Stomach smooth muscle (tissue), 2 donors: ENCODE measurements at regions not wholly inside any gene's neighbourhood (a gene's known extent, or its start where the extent isn't known, plus 50 kb on each side); places are given as distances from the start of the nearest gene placed in this dataset.
"Not testable (repeated sequence)": the region's sequence is repeated elsewhere in the genome, so short reads cannot be mapped to it uniquely, and the experiment has no call there.

Experiments
- H3K27ac ChIP-seq: one replicate; pipeline ENCODE4 v1.7.0; 2013; ENCODE audit warnings: mild to moderate bottlenecking, low read length, inconsistent platforms
- H3K27me3 ChIP-seq, 2 donors: one replicate each; pipeline ENCODE4 v1.7.0; 2013; ENCODE audit warnings: low read length in 2 of 2; ENCODE audit not compliant: insufficient read depth in 2 of 2, control insufficient read depth in 1 of 2
- H3K36me3 ChIP-seq, 2 donors: one replicate each; pipeline ENCODE4 v1.7.0; 2013; ENCODE audit warnings: low read length in 2 of 2; ENCODE audit not compliant: control insufficient read depth in 2 of 2, insufficient read depth in 2 of 2
- H3K4me1 ChIP-seq: one replicate; pipeline ENCODE4 v1.7.0; 2013; ENCODE audit warnings: low read length; ENCODE audit not compliant: control insufficient read depth, insufficient read depth
- H3K4me3 ChIP-seq, 2 donors: one replicate each; pipeline ENCODE4 v1.7.0; 2013; ENCODE audit warnings: low read length in 2 of 2
- H3K9ac ChIP-seq, 2 donors: one replicate each; pipeline ENCODE4 v1.7.0; 2013; ENCODE audit warnings: low read length in 2 of 2, mild to moderate bottlenecking in 1 of 2
- H3K9me3 ChIP-seq, 2 donors: one replicate each; pipeline ENCODE4 v1.7.0; 2013; ENCODE audit warnings: low read length in 2 of 2; ENCODE audit not compliant: control insufficient read depth in 2 of 2
- donor health status: healthy.
- donor health status: Pancreatic carcinoma.

DNA sequence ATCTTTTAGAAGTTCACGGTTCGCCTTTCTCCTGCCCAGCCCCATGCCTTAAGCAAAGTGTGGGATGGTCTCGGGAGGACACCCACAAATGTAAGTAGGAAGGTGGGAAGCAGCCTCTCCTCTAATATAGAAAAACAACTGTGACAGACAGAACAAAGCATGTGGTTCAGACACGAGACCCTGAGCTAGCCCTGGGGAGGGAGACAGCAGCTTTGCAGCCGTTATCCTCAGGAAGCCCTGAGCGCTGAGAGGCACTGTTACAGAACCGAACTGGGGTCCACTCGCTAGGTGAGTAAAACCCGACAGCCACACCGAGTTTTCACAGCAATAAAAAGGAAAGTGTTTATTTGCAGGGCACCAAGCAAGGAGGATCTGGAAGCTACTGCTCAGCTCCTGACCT, 210.6 kb downstream of the UQCRFS1 start:
- H3K9me3 ChIP-seq: peaks cover 0 to 3% of the 10 kb centered on the region in 2 donors
- H3K4me1 ChIP-seq: peaks cover 3% of the 10 kb centered on the region
- no peak overlapping the region for H3K4me3 ChIP-seq
- H3K36me3 ChIP-seq: no peaks in the 10 kb centered on the region
- no peak overlapping the region for H3K9ac ChIP-seq
- no peak overlapping the region for H3K27ac ChIP-seq
- peaks cover 0 to 8% of the 10 kb centered on the region in 2 donors for H3K27me3 ChIP-seq

DNA sequence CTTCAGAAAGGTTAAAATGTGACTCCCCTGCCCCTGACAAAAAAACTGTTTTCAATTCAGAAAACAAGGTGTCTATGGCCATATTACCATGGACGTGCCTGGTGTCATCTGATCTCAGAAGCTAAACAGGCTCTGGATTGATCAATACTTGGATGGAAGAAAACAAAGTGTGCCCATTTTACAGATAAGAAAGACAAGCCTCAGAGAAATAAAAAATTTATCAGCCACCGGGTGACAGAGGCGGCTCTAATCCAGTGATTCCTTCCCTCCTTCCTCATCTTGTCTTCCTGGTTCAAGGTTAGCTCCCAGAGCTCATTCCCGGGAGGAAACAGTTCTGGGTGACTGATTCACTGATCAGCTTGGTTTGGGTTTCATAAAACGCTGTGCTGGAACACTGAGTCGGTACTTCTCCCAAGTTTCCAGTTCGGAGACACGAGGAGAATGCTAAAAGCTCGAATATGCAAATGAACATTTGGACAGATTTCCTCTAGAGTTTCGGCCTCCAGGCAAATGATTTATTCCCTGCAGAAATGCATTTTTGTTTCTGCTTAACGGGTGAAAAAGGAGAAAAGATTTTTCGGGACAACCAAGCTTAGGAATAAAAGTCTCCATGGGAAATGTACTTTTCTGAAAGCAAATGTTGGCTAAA, 211.2 kb downstream of the UQCRFS1 start:
- Histone ChIP-seq H3K36me3 (no peaks in the 10 kb centered on the region), H3K27me3 (peaks cover 0 to 8% of the 10 kb centered on the region in 2 donors), H3K27ac (no peak overlapping the region), H3K4me1 (peaks cover 3% of the 10 kb centered on the region), H3K9me3 (peaks cover 0 to 5% of the 10 kb centered on the region in 2 donors), H3K4me3 (no peak overlapping the region), H3K9ac (no peak overlapping the region)

DNA sequence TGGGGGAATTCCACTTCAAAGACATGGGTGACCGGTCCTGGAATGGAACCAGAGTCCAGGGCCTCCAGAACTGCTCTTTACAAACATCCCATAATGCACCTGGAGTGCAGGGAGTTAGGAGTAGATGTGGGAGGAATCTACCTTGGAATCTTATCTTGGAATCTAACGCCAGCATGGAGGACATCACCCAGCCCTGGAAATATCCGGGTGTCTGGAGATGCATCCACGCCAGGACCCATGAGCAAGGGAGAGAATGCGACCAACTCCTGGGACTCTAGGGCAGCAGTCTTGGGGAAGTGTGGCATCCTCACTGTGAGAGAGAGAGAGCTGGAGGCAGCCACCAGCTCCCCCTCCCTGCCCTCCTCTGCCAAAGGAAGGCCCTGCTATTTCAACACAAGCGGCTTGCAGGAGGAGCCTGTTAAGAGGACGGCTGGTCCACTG, 211.8 kb downstream of the UQCRFS1 start:
- H3K27me3 ChIP-seq: peaks cover 0 to 8% of the 10 kb centered on the region in 2 donors
- peaks cover 0 to 5% of the 10 kb centered on the region in 2 donors for H3K9me3 ChIP-seq
- no peak overlapping the region for H3K9ac ChIP-seq
- H3K36me3 ChIP-seq: no peaks in the 10 kb centered on the region
- H3K27ac ChIP-seq: no peak overlapping the region
- no peak overlapping the region for H3K4me3 ChIP-seq
- peaks cover 3% of the 10 kb centered on the region for H3K4me1 ChIP-seq

DNA sequence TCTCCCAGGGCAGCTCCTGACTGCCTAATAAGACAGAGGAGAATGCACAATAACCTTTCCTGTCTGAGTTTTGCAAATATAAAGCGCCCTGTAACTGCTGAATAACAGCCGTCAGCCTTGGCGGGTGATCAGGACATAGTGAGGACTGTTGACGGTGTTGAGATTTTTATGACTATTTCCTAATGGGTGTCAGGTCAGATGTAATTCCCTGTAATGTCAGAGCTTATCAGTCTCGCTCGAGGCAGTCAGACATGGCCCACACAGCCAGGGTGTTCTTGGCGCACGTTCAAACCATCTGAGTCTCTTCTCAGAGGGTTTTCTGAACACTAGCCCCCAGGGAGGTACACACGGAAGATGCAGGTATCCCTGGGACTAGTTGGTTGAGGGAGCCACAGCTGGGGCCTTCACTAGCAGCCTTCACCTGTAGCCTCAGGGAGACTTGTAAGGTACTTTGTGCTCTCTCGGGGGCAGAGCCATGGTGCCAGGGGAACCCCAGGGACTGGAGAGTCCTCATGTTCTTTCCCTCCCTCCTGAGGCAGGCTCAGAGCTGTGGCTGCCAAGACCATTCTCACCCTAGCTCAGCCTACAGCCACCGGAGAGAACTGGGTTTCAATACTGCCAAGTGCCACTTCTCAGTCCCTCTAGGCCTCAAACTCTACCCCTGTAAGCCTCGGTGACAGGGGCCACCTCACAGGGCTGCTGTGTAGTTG, 213.1 kb downstream of the UQCRFS1 start:
- H3K27ac ChIP-seq: no peak overlapping the region
- H3K36me3 ChIP-seq: no peaks in the 10 kb centered on the region
- peaks cover 0 to 8% of the 10 kb centered on the region in 2 donors for H3K27me3 ChIP-seq
- peaks cover 0 to 6% of the 10 kb centered on the region in 2 donors for H3K9me3 ChIP-seq
- peaks cover 3% of the 10 kb centered on the region for H3K4me1 ChIP-seq
- H3K4me3 ChIP-seq: no peak overlapping the region
- H3K9ac ChIP-seq: no peak overlapping the region

- H3K27me3 ChIP-seq: peaks cover 0 to 8% of the 10 kb centered on the region in 2 donors
- H3K36me3 ChIP-seq: no peaks in the 10 kb centered on the region
- peaks cover 8 to 12% of the 10 kb centered on the region in 2 donors for H3K9me3 ChIP-seq
- H3K4me3 ChIP-seq: no peak overlapping the region
- H3K27ac ChIP-seq: no peak overlapping the region
- H3K4me1 ChIP-seq: peaks cover 3% of the 10 kb centered on the region
- no peak overlapping the region for H3K9ac ChIP-seq
Measured at GRCh38 chr19:28998974-28999373, 214.0 kb downstream of the UQCRFS1 start.

DNA sequence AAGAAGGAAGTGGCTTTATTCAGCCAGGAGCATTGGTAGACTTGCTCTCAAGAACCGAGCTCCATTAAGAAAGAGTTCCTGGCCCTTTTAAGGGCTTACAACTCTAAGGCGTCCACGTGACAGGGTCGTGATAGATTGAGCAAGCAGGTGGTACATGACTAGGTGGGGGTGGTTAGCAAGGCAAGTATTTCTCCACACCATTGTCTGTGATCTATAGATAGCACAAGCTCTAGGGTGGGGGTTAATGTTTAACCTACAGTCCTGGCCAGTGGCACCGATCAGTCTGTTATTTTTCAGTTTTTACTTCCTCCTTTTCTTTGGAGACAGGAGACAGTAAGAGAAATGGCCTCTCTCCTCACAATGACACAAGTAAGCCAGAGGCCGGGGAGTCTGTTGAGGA, 215.1 kb downstream of the UQCRFS1 start:
- H3K9me3 ChIP-seq: peaks cover 8 to 12% of the 10 kb centered on the region in 2 donors
- H3K4me3 ChIP-seq, H3K27ac ChIP-seq, H3K9ac ChIP-seq, H3K4me1 ChIP-seq, H3K27me3 ChIP-seq, H3K36me3 ChIP-seq: not testable (repeated sequence)

- Histone ChIP-seq H3K9ac (no peak overlapping the region), H3K4me3 (no peak overlapping the region), H3K27me3 (peaks cover 0 to under 1% of the 10 kb centered on the region in 2 donors), H3K27ac (no peak overlapping the region), H3K9me3 (peaks cover 8 to 10% of the 10 kb centered on the region in 2 donors), H3K36me3 (no peaks in the 10 kb centered on the region), H3K4me1 (no peaks in the 10 kb centered on the region)
Measured at GRCh38 chr19:28990522-28990921, 222.4 kb downstream of the UQCRFS1 start.

GRCh38 chr19:28989739-28990138, 223.2 kb downstream of the UQCRFS1 start:
- Histone ChIP-seq H3K9me3 (peaks cover 8% of the 10 kb centered on the region in 2 donors), H3K9ac (no peak overlapping the region), H3K4me1 (no peaks in the 10 kb centered on the region), H3K36me3 (no peaks in the 10 kb centered on the region), H3K27ac (no peak overlapping the region), H3K4me3 (no peak overlapping the region), H3K27me3 (peaks cover 0 to 2% of the 10 kb centered on the region in 2 donors)

DNA sequence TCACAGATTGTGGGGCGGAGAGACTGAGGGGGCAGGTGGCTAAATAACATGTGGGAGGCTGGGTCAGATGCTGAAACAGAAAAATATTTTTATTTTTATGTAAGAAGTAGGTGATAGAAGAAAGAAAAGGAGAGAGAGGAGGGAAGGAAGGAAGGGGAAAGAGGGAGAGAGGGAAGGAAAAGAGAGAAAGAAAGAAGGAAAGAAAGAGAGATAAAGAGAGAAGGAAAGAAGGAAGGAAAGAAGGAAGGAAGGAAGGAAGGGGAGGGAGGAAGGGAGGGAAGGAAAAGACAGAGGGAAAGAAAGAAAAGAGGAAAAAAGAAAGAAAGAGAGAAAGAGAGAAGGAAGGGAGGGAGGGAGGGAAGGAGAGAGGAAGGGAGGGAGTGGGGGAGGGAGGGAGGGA, 224.9 kb downstream of the UQCRFS1 start:
- no peak overlapping the region for H3K27ac ChIP-seq
- H3K36me3 ChIP-seq: no peaks in the 10 kb centered on the region
- H3K9me3 ChIP-seq: peaks cover 0 to 3% of the 10 kb centered on the region in 2 donors
- no peak overlapping the region for H3K4me3 ChIP-seq
- H3K27me3 ChIP-seq: peaks cover 0 to 6% of the 10 kb centered on the region in 2 donors
- no peaks in the 10 kb centered on the region for H3K4me1 ChIP-seq
- H3K9ac ChIP-seq: no peak overlapping the region

GRCh38 chr19:28987177-28987576, 225.8 kb downstream of the UQCRFS1 start:
- no peak overlapping the region for H3K4me3 ChIP-seq
- H3K9ac ChIP-seq: no peak overlapping the region
- H3K27me3 ChIP-seq: peaks cover under 1 to 6% of the 10 kb centered on the region in 2 donors
- H3K4me1 ChIP-seq: no peaks in the 10 kb centered on the region
- H3K36me3 ChIP-seq: no peaks in the 10 kb centered on the region
- no peaks in the 10 kb centered on the region for H3K9me3 ChIP-seq
- no peak overlapping the region for H3K27ac ChIP-seq

GRCh38 chr19:28985201-28985600, 227.8 kb downstream of the UQCRFS1 start:
- H3K9me3 ChIP-seq: no peaks in the 10 kb centered on the region
- H3K4me3 ChIP-seq: no peak overlapping the region
- H3K9ac ChIP-seq: no peak overlapping the region
- no peak overlapping the region for H3K27ac ChIP-seq
- H3K36me3 ChIP-seq: no peaks in the 10 kb centered on the region
- H3K27me3 ChIP-seq: peaks cover 3 to 6% of the 10 kb centered on the region in 2 donors
- no peaks in the 10 kb centered on the region for H3K4me1 ChIP-seq
